Panc1 (cell line): ENCODE measurements at regions not wholly inside any gene's neighbourhood (a gene's known extent, or its start where the extent isn't known, plus 50 kb on each side); places are given as distances from the start of the nearest gene placed in this dataset.

ENCODE experiments used
- TF ChIP-seq, protein P1 (sequence below): fragments of 450-650 bp; IDR thresholded peaks from 2 replicates; pipeline ENCODE4 v1.5.1; 2017; ENCODE audit warnings: mild to moderate bottlenecking
- TF ChIP-seq, protein P2 (sequence below), 2 experiments: IDR thresholded peaks; 2 replicates each; pipeline ENCODE4 v1.6.1; 2011 to 2012; ENCODE audit warnings: low read depth in 2 of 2, control low read depth in 1 of 2, low read length in 1 of 2, mild to moderate bottlenecking in 1 of 2, moderate library complexity in 1 of 2; ENCODE audit not compliant: insufficient read depth in 1 of 2

DNA sequence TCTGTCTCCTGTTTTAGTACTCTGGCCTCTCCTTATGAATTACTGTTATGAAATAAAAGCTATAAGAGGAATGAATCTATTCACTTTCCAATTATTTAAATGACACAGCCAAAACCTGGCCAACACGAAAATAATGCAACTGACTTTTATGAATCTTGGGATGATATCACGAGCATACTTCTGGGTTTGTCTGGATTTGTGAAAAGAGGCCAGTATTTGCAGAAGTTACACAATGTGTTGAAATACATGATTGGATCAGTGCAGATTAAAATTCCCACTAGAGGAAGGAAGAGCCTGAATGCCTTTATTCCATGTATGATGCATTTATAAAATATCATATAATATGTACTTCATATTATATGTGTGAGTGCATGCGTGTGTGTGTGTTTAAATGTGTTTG lies 418.2 kb downstream of the GRB14 start:
- TF ChIP-seq, protein P1, sequence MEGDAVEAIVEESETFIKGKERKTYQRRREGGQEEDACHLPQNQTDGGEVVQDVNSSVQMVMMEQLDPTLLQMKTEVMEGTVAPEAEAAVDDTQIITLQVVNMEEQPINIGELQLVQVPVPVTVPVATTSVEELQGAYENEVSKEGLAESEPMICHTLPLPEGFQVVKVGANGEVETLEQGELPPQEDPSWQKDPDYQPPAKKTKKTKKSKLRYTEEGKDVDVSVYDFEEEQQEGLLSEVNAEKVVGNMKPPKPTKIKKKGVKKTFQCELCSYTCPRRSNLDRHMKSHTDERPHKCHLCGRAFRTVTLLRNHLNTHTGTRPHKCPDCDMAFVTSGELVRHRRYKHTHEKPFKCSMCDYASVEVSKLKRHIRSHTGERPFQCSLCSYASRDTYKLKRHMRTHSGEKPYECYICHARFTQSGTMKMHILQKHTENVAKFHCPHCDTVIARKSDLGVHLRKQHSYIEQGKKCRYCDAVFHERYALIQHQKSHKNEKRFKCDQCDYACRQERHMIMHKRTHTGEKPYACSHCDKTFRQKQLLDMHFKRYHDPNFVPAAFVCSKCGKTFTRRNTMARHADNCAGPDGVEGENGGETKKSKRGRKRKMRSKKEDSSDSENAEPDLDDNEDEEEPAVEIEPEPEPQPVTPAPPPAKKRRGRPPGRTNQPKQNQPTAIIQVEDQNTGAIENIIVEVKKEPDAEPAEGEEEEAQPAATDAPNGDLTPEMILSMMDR: no peak
- TF ChIP-seq, protein P2, sequence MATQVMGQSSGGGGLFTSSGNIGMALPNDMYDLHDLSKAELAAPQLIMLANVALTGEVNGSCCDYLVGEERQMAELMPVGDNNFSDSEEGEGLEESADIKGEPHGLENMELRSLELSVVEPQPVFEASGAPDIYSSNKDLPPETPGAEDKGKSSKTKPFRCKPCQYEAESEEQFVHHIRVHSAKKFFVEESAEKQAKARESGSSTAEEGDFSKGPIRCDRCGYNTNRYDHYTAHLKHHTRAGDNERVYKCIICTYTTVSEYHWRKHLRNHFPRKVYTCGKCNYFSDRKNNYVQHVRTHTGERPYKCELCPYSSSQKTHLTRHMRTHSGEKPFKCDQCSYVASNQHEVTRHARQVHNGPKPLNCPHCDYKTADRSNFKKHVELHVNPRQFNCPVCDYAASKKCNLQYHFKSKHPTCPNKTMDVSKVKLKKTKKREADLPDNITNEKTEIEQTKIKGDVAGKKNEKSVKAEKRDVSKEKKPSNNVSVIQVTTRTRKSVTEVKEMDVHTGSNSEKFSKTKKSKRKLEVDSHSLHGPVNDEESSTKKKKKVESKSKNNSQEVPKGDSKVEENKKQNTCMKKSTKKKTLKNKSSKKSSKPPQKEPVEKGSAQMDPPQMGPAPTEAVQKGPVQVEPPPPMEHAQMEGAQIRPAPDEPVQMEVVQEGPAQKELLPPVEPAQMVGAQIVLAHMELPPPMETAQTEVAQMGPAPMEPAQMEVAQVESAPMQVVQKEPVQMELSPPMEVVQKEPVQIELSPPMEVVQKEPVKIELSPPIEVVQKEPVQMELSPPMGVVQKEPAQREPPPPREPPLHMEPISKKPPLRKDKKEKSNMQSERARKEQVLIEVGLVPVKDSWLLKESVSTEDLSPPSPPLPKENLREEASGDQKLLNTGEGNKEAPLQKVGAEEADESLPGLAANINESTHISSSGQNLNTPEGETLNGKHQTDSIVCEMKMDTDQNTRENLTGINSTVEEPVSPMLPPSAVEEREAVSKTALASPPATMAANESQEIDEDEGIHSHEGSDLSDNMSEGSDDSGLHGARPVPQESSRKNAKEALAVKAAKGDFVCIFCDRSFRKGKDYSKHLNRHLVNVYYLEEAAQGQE (IDR thresholded peaks at IDR 0.05; ENCODE audit: insufficient read depth in 1 of 2, low read depth in 2 of 2, low read length in 1 of 2): no peak
